NB4 (cell line): ENCODE measurements at regions not wholly inside any gene's neighbourhood (a gene's known extent, or its start where the extent isn't known, plus 50 kb on each side); places are given as distances from the start of the nearest gene placed in this dataset.

Experiments used
- MYC ChIP-seq: IDR thresholded peaks from 2 replicates; pipeline ENCODE4 v1.6.1; 2011; ENCODE audit warnings: low read depth, low read length
- POLR2A ChIP-seq: IDR thresholded peaks from 2 replicates; pipeline ENCODE4 v1.6.1; 2011; ENCODE audit warnings: mild to moderate bottlenecking; ENCODE audit not compliant: insufficient read length; ENCODE audit errors: extremely low read depth
- TF ChIP-seq, protein P1 (sequence below): IDR thresholded peaks from one replicate; pipeline ENCODE4 v1.5.1; 2012; ENCODE audit warnings: low read depth, low read length
- TF ChIP-seq, protein P2 (sequence below): IDR thresholded peaks from 2 replicates; pipeline ENCODE4 v1.6.1; 2011; ENCODE audit warnings: low read depth, low read length

GRCh38 chr1:232287676-232288569, 342.0 kb downstream of the SIPA1L2 start:
- TF ChIP-seq, protein P1, sequence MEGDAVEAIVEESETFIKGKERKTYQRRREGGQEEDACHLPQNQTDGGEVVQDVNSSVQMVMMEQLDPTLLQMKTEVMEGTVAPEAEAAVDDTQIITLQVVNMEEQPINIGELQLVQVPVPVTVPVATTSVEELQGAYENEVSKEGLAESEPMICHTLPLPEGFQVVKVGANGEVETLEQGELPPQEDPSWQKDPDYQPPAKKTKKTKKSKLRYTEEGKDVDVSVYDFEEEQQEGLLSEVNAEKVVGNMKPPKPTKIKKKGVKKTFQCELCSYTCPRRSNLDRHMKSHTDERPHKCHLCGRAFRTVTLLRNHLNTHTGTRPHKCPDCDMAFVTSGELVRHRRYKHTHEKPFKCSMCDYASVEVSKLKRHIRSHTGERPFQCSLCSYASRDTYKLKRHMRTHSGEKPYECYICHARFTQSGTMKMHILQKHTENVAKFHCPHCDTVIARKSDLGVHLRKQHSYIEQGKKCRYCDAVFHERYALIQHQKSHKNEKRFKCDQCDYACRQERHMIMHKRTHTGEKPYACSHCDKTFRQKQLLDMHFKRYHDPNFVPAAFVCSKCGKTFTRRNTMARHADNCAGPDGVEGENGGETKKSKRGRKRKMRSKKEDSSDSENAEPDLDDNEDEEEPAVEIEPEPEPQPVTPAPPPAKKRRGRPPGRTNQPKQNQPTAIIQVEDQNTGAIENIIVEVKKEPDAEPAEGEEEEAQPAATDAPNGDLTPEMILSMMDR, result no peak
- TF ChIP-seq POLR2A, result no peak
- TF ChIP-seq MYC, result no peak
- TF ChIP-seq, protein P2, sequence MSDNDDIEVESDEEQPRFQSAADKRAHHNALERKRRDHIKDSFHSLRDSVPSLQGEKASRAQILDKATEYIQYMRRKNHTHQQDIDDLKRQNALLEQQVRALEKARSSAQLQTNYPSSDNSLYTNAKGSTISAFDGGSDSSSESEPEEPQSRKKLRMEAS, result no peak
